ENCODE measurements at regions not wholly inside any gene's neighbourhood (a gene's known extent, or its start where the extent isn't known, plus 50 kb on each side); places are given as distances from the start of the nearest gene placed in this dataset.
A peak's percentile ranks its signal among the peaks of the same experiment; 100 is the strongest.

- Histone ChIP-seq H3F3A (replicated peaks; ENCODE audit: low read depth) (peaks cover 9% of the 10 kb centered on the region), H2AFZ (peak overlapping the region; percentile 40; the same call in 1 of the 2 replicates), H3K27me3 (ENCODE audit: insufficient read depth) (no peaks in the 10 kb centered on the region), H3K4me3 (no peak overlapping the region), H3K4me2 (no peak overlapping the region), H3K79me2 (replicated peaks; ENCODE audit: insufficient read depth) (no peaks in the 10 kb centered on the region), H3K4me1 (ENCODE audit: insufficient read depth) (peaks cover 36% of the 10 kb centered on the region), H3K36me3 (ENCODE audit: insufficient read depth) (no peaks in the 10 kb centered on the region), H3K9me2 (ENCODE audit: insufficient read depth) (no peaks in the 10 kb centered on the region), H4K20me1 (replicated peaks; ENCODE audit: insufficient read depth) (no peaks in the 10 kb centered on the region), H3K27ac (ENCODE audit: low read depth) (no peak overlapping the region; the same call in 1 of the 2 replicates)
- H3K9me3 Mint-ChIP-seq: no peaks in the 10 kb centered on the region; the same call in 2 of the 3 replicates
- H3K27ac Mint-ChIP-seq: peak overlapping the region; percentile 76; the same call in 1 of the 2 replicates
- DNase-seq (ENCODE audit: low spot score) (no peak), ATAC-seq (peak; percentile 6; the same call in 2 of the 3 replicates)
- peaks cover 15% of the 10 kb centered on the region for H3K27me3 Mint-ChIP-seq (ENCODE audit: insufficient read depth, low read depth, poor library complexity)
- no peaks in the 10 kb centered on the region for H3K36me3 Mint-ChIP-seq (ENCODE audit: low read depth)
- no peak for TF ChIP-seq STAT1 (IDR thresholded peaks at IDR 0.05; ENCODE audit: unreplicated experiment)
- TF ChIP-seq EZH2 (IDR thresholded peaks at IDR 0.05; ENCODE audit: low read depth, unreplicated experiment): no peak
- no peak for TF ChIP-seq NANOG (IDR thresholded peaks at IDR 0.05; ENCODE audit: borderline replicate concordance)
- TF ChIP-seq ZNF114 (CRISPR knock-in tag; IDR thresholded peaks at IDR 0.05): no peak
- TF ChIP-seq EZH2phosphoT487 (IDR thresholded peaks at IDR 0.05; ENCODE audit: unreplicated experiment): no peak
- TF ChIP-seq JUNB (IDR thresholded peaks at IDR 0.05; ENCODE audit: unreplicated experiment): no peak
- no peak for TF ChIP-seq CREB1 (CRISPR knock-in tag; IDR thresholded peaks at IDR 0.05; ENCODE audit: low read depth)
- TF ChIP-seq ZNF331 (CRISPR knock-in tag; IDR thresholded peaks at IDR 0.05; ENCODE audit: low read depth): no peak
- no peak for TF ChIP-seq POLR2AphosphoS5 (IDR thresholded peaks at IDR 0.05; ENCODE audit: low read depth)
- TF ChIP-seq, protein P1, sequence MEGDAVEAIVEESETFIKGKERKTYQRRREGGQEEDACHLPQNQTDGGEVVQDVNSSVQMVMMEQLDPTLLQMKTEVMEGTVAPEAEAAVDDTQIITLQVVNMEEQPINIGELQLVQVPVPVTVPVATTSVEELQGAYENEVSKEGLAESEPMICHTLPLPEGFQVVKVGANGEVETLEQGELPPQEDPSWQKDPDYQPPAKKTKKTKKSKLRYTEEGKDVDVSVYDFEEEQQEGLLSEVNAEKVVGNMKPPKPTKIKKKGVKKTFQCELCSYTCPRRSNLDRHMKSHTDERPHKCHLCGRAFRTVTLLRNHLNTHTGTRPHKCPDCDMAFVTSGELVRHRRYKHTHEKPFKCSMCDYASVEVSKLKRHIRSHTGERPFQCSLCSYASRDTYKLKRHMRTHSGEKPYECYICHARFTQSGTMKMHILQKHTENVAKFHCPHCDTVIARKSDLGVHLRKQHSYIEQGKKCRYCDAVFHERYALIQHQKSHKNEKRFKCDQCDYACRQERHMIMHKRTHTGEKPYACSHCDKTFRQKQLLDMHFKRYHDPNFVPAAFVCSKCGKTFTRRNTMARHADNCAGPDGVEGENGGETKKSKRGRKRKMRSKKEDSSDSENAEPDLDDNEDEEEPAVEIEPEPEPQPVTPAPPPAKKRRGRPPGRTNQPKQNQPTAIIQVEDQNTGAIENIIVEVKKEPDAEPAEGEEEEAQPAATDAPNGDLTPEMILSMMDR (conservative IDR thresholded peaks at IDR 0.05; ENCODE audit: low read depth in 2 of 2): no peak
- no peak for TF ChIP-seq ETS1 (IDR thresholded peaks at IDR 0.05)
- H3K4me3 Mint-ChIP-seq: no peak overlapping the region
- H3K4me1 Mint-ChIP-seq: peaks cover 55% of the 10 kb centered on the region
These were observed 54.5 kb upstream of the TMEM18 start for GRCh38 chr2:731711-732110.

GRCh38 chr2:729376-729861, 52.2 kb upstream of the TMEM18 start:
- Histone ChIP-seq H3K36me3 (ENCODE audit: insufficient read depth) (no peaks in the 10 kb centered on the region), H3K27me3 (ENCODE audit: insufficient read depth) (no peaks in the 10 kb centered on the region), H2AFZ (no peak overlapping the region), H3K4me3 (peak overlapping the region; percentile 20), H3K27ac (ENCODE audit: low read depth) (peak overlapping the region; percentile 91), H3F3A (replicated peaks; ENCODE audit: low read depth) (peaks cover 9% of the 10 kb centered on the region), H3K79me2 (replicated peaks; ENCODE audit: insufficient read depth) (no peaks in the 10 kb centered on the region), H4K20me1 (replicated peaks; ENCODE audit: insufficient read depth) (no peaks in the 10 kb centered on the region), H3K4me1 (ENCODE audit: insufficient read depth) (peaks cover 31% of the 10 kb centered on the region), H3K4me2 (peak overlapping the region; percentile 52), H3K9me2 (ENCODE audit: insufficient read depth) (no peaks in the 10 kb centered on the region)
- H3K9me3 Mint-ChIP-seq: no peaks in the 10 kb centered on the region; the same call in 2 of the 3 replicates
- H3K27ac Mint-ChIP-seq: peak overlapping the region; percentile 98
- DNase-seq (ENCODE audit: low spot score) (peak; percentile 91), ATAC-seq (peak; percentile 80)
- peaks cover 11% of the 10 kb centered on the region for H3K27me3 Mint-ChIP-seq (ENCODE audit: insufficient read depth, low read depth, poor library complexity)
- H3K4me3 Mint-ChIP-seq: peak overlapping the region; percentile 53
- no peaks in the 10 kb centered on the region for H3K36me3 Mint-ChIP-seq (ENCODE audit: low read depth)
- H3K4me1 Mint-ChIP-seq: peaks cover 54% of the 10 kb centered on the region
- TF ChIP-seq ETS1 (IDR thresholded peaks at IDR 0.05) (no peak), NANOG (IDR thresholded peaks at IDR 0.05; ENCODE audit: borderline replicate concordance) (peak; percentile 79), CREB1 (CRISPR knock-in tag; IDR thresholded peaks at IDR 0.05; ENCODE audit: low read depth) (peak; percentile 43)
- TF ChIP-seq, protein P2, sequence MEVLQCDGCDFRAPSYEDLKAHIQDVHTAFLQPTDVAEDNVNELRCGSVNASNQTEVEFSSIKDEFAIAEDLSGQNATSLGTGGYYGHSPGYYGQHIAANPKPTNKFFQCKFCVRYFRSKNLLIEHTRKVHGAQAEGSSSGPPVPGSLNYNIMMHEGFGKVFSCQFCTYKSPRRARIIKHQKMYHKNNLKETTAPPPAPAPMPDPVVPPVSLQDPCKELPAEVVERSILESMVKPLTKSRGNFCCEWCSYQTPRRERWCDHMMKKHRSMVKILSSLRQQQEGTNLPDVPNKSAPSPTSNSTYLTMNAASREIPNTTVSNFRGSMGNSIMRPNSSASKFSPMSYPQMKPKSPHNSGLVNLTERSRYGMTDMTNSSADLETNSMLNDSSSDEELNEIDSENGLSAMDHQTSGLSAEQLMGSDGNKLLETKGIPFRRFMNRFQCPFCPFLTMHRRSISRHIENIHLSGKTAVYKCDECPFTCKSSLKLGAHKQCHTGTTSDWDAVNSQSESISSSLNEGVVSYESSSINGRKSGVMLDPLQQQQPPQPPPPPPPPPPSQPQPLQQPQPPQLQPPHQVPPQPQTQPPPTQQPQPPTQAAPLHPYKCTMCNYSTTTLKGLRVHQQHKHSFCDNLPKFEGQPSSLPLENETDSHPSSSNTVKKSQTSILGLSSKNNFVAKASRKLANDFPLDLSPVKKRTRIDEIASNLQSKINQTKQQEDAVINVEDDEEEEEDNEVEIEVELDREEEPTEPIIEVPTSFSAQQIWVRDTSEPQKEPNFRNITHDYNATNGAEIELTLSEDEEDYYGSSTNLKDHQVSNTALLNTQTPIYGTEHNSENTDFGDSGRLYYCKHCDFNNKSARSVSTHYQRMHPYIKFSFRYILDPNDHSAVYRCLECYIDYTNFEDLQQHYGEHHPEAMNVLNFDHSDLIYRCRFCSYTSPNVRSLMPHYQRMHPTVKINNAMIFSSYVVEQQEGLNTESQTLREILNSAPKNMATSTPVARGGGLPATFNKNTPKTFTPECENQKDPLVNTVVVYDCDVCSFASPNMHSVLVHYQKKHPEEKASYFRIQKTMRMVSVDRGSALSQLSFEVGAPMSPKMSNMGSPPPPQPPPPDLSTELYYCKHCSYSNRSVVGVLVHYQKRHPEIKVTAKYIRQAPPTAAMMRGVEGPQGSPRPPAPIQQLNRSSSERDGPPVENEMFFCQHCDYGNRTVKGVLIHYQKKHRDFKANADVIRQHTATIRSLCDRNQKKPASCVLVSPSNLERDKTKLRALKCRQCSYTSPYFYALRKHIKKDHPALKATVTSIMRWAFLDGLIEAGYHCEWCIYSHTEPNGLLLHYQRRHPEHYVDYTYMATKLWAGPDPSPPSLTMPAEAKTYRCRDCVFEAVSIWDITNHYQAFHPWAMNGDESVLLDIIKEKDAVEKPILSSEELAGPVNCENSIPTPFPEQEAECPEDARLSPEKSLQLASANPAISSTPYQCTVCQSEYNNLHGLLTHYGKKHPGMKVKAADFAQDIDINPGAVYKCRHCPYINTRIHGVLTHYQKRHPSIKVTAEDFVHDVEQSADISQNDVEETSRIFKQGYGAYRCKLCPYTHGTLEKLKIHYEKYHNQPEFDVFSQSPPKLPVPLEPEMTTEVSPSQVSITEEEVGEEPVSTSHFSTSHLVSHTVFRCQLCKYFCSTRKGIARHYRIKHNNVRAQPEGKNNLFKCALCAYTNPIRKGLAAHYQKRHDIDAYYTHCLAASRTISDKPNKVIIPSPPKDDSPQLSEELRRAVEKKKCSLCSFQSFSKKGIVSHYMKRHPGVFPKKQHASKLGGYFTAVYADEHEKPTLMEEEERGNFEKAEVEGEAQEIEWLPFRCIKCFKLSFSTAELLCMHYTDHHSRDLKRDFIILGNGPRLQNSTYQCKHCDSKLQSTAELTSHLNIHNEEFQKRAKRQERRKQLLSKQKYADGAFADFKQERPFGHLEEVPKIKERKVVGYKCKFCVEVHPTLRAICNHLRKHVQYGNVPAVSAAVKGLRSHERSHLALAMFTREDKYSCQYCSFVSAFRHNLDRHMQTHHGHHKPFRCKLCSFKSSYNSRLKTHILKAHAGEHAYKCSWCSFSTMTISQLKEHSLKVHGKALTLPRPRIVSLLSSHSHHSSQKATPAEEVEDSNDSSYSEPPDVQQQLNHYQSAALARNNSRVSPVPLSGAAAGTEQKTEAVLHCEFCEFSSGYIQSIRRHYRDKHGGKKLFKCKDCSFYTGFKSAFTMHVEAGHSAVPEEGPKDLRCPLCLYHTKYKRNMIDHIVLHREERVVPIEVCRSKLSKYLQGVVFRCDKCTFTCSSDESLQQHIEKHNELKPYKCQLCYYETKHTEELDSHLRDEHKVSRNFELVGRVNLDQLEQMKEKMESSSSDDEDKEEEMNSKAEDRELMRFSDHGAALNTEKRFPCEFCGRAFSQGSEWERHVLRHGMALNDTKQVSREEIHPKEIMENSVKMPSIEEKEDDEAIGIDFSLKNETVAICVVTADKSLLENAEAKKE (CRISPR knock-in tag; IDR thresholded peaks at IDR 0.05): peak; percentile 94

All from GM23338 (cell line).